HL-60 (cell line): ENCODE measurements at regions not wholly inside any gene's neighbourhood (a gene's known extent, or its start where the extent isn't known, plus 50 kb on each side); places are given as distances from the start of the nearest gene placed in this dataset.

Experiments used
- DNase-seq, 2 experiments: peaks; one replicate each; pipeline ENCODE4 v3.0.0-alpha.2; 2010 to 2020; ENCODE audit warnings: low read depth in 1 of 2, low spot score in 1 of 2
- H3K27ac ChIP-seq: fragments of 250-450 bp; sonication (Bioruptor Pico); replicated peaks from 2 replicates; pipeline ENCODE4 v1.5.1; 2020; ENCODE audit warnings: mild to moderate bottlenecking, moderate library complexity
- H3K27me3 ChIP-seq: fragments of 250-450 bp; sonication (Bioruptor Pico); 2 replicates; pipeline ENCODE4 v1.5.1; 2021; ENCODE audit warnings: mild to moderate bottlenecking, moderate library complexity; ENCODE audit not compliant: insufficient read depth, poor library complexity, severe bottlenecking
- H3K4me3 ChIP-seq: replicated peaks from 2 replicates; pipeline ENCODE4 v1.5.1; 2011; ENCODE audit warnings: mild to moderate bottlenecking, control low read depth, low read length; ENCODE audit not compliant: insufficient read depth
- GABPA ChIP-seq: IDR thresholded peaks from 2 replicates; pipeline ENCODE4 v1.6.1; 2012; ENCODE audit warnings: low read depth
- POLR2AphosphoS5 ChIP-seq: IDR thresholded peaks from 2 replicates; pipeline ENCODE4 v1.6.1; 2012; ENCODE audit warnings: low read depth
- SPI1 ChIP-seq: IDR thresholded peaks from 2 replicates; pipeline ENCODE4 v1.6.1; 2012; ENCODE audit warnings: low read depth, mild to moderate bottlenecking, borderline replicate concordance
- TF ChIP-seq, protein P1 (sequence below): IDR thresholded peaks from one replicate; pipeline ENCODE4 v1.5.1; 2011; ENCODE audit warnings: low read length, control low read depth, inconsistent platforms; ENCODE audit not compliant: insufficient read depth
- TF ChIP-seq, protein P2 (sequence below): IDR thresholded peaks from 2 replicates; pipeline ENCODE4 v1.6.1; 2012; ENCODE audit warnings: low read depth; ENCODE audit not compliant: insufficient replicate concordance

DNA sequence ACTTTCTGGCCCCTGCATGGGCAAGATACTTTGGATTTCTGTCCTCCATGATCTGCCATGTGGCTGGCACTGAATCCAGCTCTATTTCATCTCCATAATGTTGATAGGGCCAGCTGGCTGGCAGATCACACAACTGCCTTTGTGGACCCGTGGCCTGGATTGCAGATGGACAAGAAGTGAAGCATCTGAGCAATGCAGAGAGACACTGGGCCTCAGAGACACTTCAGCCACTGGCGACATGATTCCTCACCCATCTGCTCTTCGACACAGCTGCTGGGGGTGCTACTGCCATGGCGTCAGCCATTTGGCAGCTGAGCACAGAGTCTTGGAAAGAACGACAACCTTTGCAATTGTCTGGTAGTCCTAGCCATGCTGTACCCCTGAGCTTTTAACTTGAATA is 79.5 kb upstream of the MYO16 start:
- no peak for DNase-seq
- H3K27ac ChIP-seq, result no peak overlapping the region
- no peak overlapping the region for H3K4me3 ChIP-seq
- H3K27me3 ChIP-seq, result no peaks in the 10 kb centered on the region
- no peak for TF ChIP-seq POLR2AphosphoS5

DNA sequence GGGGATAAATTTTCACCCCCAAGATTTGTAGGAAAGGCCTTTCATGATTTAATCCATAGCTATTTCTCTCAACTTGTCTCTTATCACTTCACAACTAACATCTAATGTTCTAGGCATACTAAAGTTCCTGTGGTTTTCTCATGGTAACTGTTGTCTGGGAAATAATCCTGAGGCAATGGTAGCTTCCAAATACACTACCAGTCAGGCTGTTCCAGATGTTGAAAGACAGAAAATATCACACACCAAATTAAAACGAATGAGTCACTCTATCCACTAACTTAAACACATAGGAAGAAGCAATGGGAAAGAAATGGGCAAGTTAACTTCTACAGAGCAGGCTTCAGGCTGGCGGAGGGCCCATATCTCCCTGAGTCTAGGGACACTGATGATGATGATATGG is 77.7 kb upstream of the MYO16 start:
- Histone ChIP-seq H3K27me3 (no peaks in the 10 kb centered on the region), H3K27ac (no peak overlapping the region), H3K4me3 (no peak overlapping the region)
- no peak for DNase-seq
- TF ChIP-seq GABPA (no peak), SPI1 (no peak), POLR2AphosphoS5 (no peak)
- TF ChIP-seq, protein P1, sequence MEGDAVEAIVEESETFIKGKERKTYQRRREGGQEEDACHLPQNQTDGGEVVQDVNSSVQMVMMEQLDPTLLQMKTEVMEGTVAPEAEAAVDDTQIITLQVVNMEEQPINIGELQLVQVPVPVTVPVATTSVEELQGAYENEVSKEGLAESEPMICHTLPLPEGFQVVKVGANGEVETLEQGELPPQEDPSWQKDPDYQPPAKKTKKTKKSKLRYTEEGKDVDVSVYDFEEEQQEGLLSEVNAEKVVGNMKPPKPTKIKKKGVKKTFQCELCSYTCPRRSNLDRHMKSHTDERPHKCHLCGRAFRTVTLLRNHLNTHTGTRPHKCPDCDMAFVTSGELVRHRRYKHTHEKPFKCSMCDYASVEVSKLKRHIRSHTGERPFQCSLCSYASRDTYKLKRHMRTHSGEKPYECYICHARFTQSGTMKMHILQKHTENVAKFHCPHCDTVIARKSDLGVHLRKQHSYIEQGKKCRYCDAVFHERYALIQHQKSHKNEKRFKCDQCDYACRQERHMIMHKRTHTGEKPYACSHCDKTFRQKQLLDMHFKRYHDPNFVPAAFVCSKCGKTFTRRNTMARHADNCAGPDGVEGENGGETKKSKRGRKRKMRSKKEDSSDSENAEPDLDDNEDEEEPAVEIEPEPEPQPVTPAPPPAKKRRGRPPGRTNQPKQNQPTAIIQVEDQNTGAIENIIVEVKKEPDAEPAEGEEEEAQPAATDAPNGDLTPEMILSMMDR, result no peak
- TF ChIP-seq, protein P2, sequence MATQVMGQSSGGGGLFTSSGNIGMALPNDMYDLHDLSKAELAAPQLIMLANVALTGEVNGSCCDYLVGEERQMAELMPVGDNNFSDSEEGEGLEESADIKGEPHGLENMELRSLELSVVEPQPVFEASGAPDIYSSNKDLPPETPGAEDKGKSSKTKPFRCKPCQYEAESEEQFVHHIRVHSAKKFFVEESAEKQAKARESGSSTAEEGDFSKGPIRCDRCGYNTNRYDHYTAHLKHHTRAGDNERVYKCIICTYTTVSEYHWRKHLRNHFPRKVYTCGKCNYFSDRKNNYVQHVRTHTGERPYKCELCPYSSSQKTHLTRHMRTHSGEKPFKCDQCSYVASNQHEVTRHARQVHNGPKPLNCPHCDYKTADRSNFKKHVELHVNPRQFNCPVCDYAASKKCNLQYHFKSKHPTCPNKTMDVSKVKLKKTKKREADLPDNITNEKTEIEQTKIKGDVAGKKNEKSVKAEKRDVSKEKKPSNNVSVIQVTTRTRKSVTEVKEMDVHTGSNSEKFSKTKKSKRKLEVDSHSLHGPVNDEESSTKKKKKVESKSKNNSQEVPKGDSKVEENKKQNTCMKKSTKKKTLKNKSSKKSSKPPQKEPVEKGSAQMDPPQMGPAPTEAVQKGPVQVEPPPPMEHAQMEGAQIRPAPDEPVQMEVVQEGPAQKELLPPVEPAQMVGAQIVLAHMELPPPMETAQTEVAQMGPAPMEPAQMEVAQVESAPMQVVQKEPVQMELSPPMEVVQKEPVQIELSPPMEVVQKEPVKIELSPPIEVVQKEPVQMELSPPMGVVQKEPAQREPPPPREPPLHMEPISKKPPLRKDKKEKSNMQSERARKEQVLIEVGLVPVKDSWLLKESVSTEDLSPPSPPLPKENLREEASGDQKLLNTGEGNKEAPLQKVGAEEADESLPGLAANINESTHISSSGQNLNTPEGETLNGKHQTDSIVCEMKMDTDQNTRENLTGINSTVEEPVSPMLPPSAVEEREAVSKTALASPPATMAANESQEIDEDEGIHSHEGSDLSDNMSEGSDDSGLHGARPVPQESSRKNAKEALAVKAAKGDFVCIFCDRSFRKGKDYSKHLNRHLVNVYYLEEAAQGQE, result no peak

DNA sequence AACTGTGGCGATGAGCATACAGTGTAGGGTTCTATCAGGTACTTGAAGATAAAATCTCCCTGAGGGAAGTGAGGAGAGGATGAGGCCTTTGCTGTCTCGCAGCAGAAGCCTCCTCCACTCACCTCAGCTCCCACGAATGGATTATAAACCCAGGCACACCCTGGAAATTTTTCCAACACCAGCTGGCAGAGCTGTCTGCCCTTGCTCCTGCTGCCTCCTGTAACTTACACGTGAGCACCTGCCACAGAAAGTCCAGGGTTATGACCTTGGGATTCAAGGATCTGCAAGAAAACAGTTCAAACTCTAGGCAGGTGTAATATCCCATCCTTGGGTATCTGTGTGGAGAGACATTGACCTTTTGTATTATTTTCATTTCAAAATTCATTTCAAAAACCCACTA is 70.9 kb upstream of the MYO16 start:
- Histone ChIP-seq H3K4me3 (no peak overlapping the region), H3K27me3 (no peaks in the 10 kb centered on the region), H3K27ac (no peak overlapping the region)
- DNase-seq, result no peak
- TF ChIP-seq, protein P2, result no peak
- TF ChIP-seq, protein P1, result no peak
- TF ChIP-seq POLR2AphosphoS5, result no peak
- TF ChIP-seq GABPA, result no peak
- no peak for TF ChIP-seq SPI1

- no peak for TF ChIP-seq POLR2AphosphoS5
- TF ChIP-seq SPI1, result no peak
- TF ChIP-seq, protein P1, result no peak
- TF ChIP-seq, protein P2, result no peak
- TF ChIP-seq GABPA, result no peak
- Histone ChIP-seq H3K4me3 (no peak overlapping the region), H3K27ac (no peak overlapping the region), H3K27me3 (no peaks in the 10 kb centered on the region)
- no peak for DNase-seq
Observed at GRCh38 chr13:108560093-108560492, 69.3 kb upstream of the MYO16 start.
